Neural cell (in vitro differentiated cells): ENCODE measurements at regions not wholly inside any gene's neighbourhood (a gene's known extent, or its start where the extent isn't known, plus 50 kb on each side); places are given as distances from the start of the nearest gene placed in this dataset.

Source experiments
- H2AFZ ChIP-seq: fragments of 200-600, 300-800 bp; sonication (generic), shearing (Covaris generic); 2 replicates; pipeline ENCODE4 v1.6.0; 2014; ENCODE audit warnings: low read depth, mild to moderate bottlenecking, antibody characterized with exemption, low read length, moderate library complexity
- H3F3A ChIP-seq: fragments of 200-600 bp; shearing (Covaris generic); 2 replicates; pipeline ENCODE4 v1.6.1; 2016; ENCODE audit warnings: mild to moderate bottlenecking, moderate library complexity, mixed read lengths, antibody characterized with exemption, low read length; ENCODE audit not compliant: insufficient read depth, poor library complexity, severe bottlenecking
- H3K27ac ChIP-seq: fragments of 200-600, 300-800 bp; sonication (generic), shearing (Covaris generic); 2 replicates; pipeline ENCODE4 v1.5.1; 2014; ENCODE audit warnings: mild to moderate bottlenecking, low read length, moderate library complexity
- H3K27me3 ChIP-seq: fragments of 300-800, 200-600 bp; sonication (generic), shearing (Covaris generic); 2 replicates; pipeline ENCODE4 v1.6.0; 2014; ENCODE audit warnings: mild to moderate bottlenecking, low read depth, low read length, moderate library complexity; ENCODE audit not compliant: insufficient read depth
- H3K36me3 ChIP-seq: fragments of 300-800, 200-600 bp; sonication (generic), shearing (Covaris generic); 2 replicates; pipeline ENCODE4 v1.5.1; 2014; ENCODE audit warnings: mild to moderate bottlenecking, antibody characterized with exemption, low read length, moderate library complexity; ENCODE audit not compliant: insufficient read depth
- H3K4me2 ChIP-seq: fragments of 300-800, 200-600 bp; sonication (generic), shearing (Covaris generic); 2 replicates; pipeline ENCODE4 v1.6.0; 2014; ENCODE audit warnings: mild to moderate bottlenecking, low read length
- H3K4me3 ChIP-seq: fragments of 300-800, 200-600 bp; sonication (generic), shearing (Covaris generic); 2 replicates; pipeline ENCODE4 v1.5.1; 2014; ENCODE audit warnings: mild to moderate bottlenecking, low read length, moderate library complexity
- H3K79me2 ChIP-seq: fragments of 200-600 bp; shearing (Covaris generic); replicated peaks from 2 replicates; pipeline ENCODE4 v1.6.0; 2014; ENCODE audit warnings: mild to moderate bottlenecking, low read length, moderate library complexity; ENCODE audit not compliant: insufficient read depth
- H3K9ac ChIP-seq: fragments of 300-800, 200-600 bp; sonication (generic), shearing (Covaris generic); 2 replicates; pipeline ENCODE4 v1.6.1; 2016; ENCODE audit warnings: mild to moderate bottlenecking, low read length, mixed read lengths
- H3K9me2 ChIP-seq: fragments of 200-600 bp; shearing (Covaris generic); 2 replicates; pipeline ENCODE4 v1.6.1; 2016; ENCODE audit warnings: mild to moderate bottlenecking, low read length, mixed read lengths; ENCODE audit not compliant: insufficient read depth
- H3K9me3 ChIP-seq: fragments of 200-600, 300-800 bp; sonication (generic), shearing (Covaris generic); 2 replicates; pipeline ENCODE4 v1.6.1; 2016; ENCODE audit warnings: mild to moderate bottlenecking, mixed run types, low read length, moderate library complexity, mixed read lengths
- H4K20me1 ChIP-seq: fragments of 200-600 bp; shearing (Covaris generic); 2 replicates; pipeline ENCODE4 v1.6.1; 2016; ENCODE audit warnings: mild to moderate bottlenecking, mixed run types; ENCODE audit not compliant: insufficient read depth
- EP300 ChIP-seq: fragments of 450-650 bp; conservative IDR thresholded peaks from 2 replicates; pipeline ENCODE4 v1.6.1; 2014; ENCODE audit warnings: antibody characterized with exemption, mild to moderate bottlenecking, moderate library complexity; ENCODE audit not compliant: poor library complexity, severe bottlenecking
- EZH2 ChIP-seq: fragments of 200-600, 300-800 bp; shearing (Covaris generic), sonication (generic); IDR thresholded peaks from 2 replicates; pipeline ENCODE4 v1.6.1; 2014; ENCODE audit warnings: antibody characterized with exemption, low read length, borderline replicate concordance, mild to moderate bottlenecking; ENCODE audit not compliant: insufficient read depth, poor library complexity, severe bottlenecking
- MXI1 ChIP-seq: fragments of 450-650 bp; conservative IDR thresholded peaks from 2 replicates; pipeline ENCODE4 v1.6.1; 2014; ENCODE audit warnings: antibody characterized with exemption, mild to moderate bottlenecking; ENCODE audit not compliant: poor library complexity, severe bottlenecking
- POLR2AphosphoS5 ChIP-seq: IDR thresholded peaks from 2 replicates; pipeline ENCODE4 v1.6.1; 2012
- RAD21 ChIP-seq: fragments of 450-650 bp; conservative IDR thresholded peaks from 2 replicates; pipeline ENCODE4 v1.6.1; 2014; ENCODE audit warnings: antibody characterized with exemption, mild to moderate bottlenecking, moderate library complexity
- REST ChIP-seq: IDR thresholded peaks from 2 replicates; pipeline ENCODE4 v1.6.1; 2012; ENCODE audit warnings: borderline replicate concordance
- SMC3 ChIP-seq: fragments of 450-650 bp; conservative IDR thresholded peaks from 2 replicates; pipeline ENCODE4 v1.6.1; 2014; ENCODE audit warnings: antibody characterized with exemption, mild to moderate bottlenecking, moderate library complexity; ENCODE audit not compliant: poor library complexity
- TAF1 ChIP-seq: IDR thresholded peaks from 2 replicates; pipeline ENCODE4 v1.6.1; 2012; ENCODE audit warnings: low read depth
- TF ChIP-seq, protein P1 (sequence below): fragments of 450-650 bp; IDR thresholded peaks from 2 replicates; pipeline ENCODE4 v1.5.1; 2014; ENCODE audit warnings: antibody characterized with exemption, mild to moderate bottlenecking, moderate library complexity; ENCODE audit not compliant: poor library complexity, severe bottlenecking

DNA sequence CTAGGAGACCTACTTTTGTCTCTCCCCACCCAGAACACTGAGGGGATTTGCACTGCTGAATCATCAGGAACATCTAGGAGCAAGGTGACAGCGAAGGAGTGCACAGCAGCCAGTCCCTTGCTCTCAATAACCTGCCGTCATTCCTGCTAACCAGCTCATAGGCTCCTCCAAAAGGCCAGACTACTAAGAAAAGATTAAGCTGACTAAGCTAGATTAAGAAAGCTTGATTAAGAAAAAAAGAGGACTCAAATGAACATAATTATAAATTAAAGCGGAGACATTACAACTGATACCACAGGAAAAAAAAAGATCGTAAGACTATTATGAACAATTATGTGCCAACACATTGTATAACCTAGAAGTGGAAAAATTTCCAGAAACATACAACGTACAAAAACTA, 1254.8 kb upstream of the CHAC2 start:
- H3K27me3 ChIP-seq = no peaks in the 10 kb centered on the region
- no peak overlapping the region for H3K9ac ChIP-seq
- H3K9me3 ChIP-seq = no peaks in the 10 kb centered on the region
- no peak overlapping the region for H2AFZ ChIP-seq
- H3F3A ChIP-seq = no peaks in the 10 kb centered on the region
- no peaks in the 10 kb centered on the region for H4K20me1 ChIP-seq
- TF ChIP-seq RAD21 (no peak), EZH2 (no peak), SMC3 (no peak), EP300 (no peak), REST (no peak), MXI1 (no peak), POLR2AphosphoS5 (no peak), TAF1 (no peak)
- TF ChIP-seq, protein P1, sequence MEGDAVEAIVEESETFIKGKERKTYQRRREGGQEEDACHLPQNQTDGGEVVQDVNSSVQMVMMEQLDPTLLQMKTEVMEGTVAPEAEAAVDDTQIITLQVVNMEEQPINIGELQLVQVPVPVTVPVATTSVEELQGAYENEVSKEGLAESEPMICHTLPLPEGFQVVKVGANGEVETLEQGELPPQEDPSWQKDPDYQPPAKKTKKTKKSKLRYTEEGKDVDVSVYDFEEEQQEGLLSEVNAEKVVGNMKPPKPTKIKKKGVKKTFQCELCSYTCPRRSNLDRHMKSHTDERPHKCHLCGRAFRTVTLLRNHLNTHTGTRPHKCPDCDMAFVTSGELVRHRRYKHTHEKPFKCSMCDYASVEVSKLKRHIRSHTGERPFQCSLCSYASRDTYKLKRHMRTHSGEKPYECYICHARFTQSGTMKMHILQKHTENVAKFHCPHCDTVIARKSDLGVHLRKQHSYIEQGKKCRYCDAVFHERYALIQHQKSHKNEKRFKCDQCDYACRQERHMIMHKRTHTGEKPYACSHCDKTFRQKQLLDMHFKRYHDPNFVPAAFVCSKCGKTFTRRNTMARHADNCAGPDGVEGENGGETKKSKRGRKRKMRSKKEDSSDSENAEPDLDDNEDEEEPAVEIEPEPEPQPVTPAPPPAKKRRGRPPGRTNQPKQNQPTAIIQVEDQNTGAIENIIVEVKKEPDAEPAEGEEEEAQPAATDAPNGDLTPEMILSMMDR = no peak
- no peaks in the 10 kb centered on the region for H3K9me2 ChIP-seq
- H3K36me3 ChIP-seq = no peaks in the 10 kb centered on the region
- no peak overlapping the region for H3K4me3 ChIP-seq
- no peak overlapping the region for H3K4me2 ChIP-seq
- H3K79me2 ChIP-seq = no peaks in the 10 kb centered on the region
- no peak overlapping the region for H3K27ac ChIP-seq

DNA sequence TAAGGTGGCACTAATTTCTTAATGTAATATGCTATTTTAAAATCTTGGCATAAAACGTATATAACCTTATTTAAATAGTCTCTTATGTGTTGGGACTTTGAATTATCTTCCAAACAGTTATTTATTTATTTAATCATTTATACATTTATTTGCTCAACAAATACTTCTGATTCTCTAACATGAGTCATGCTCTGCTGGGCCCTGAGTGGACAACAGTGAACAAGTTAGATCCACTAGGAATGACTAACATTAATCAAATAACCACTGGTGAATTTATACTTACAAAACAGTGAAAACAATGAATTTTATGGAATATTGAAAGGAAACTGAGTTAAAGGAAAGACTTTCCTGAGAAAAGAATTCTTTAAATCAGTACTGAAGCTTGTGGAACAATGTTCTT, 1257.2 kb upstream of the CHAC2 start:
- no peaks in the 10 kb centered on the region for H3F3A ChIP-seq
- no peak overlapping the region for H3K4me2 ChIP-seq
- no peaks in the 10 kb centered on the region for H3K9me2 ChIP-seq
- no peak for TF ChIP-seq TAF1
- no peak for TF ChIP-seq REST
- no peak for TF ChIP-seq MXI1
- TF ChIP-seq, protein P1 = no peak
- TF ChIP-seq EZH2 = no peak
- TF ChIP-seq POLR2AphosphoS5 = no peak
- TF ChIP-seq SMC3 = no peak
- no peak for TF ChIP-seq RAD21
- no peak for TF ChIP-seq EP300
- H3K79me2 ChIP-seq = no peaks in the 10 kb centered on the region
- H3K4me3 ChIP-seq = no peak overlapping the region
- H4K20me1 ChIP-seq = no peaks in the 10 kb centered on the region
- no peaks in the 10 kb centered on the region for H3K36me3 ChIP-seq
- no peak overlapping the region for H3K27ac ChIP-seq
- no peak overlapping the region for H2AFZ ChIP-seq
- H3K9ac ChIP-seq = no peak overlapping the region
- no peaks in the 10 kb centered on the region for H3K9me3 ChIP-seq
- H3K27me3 ChIP-seq = no peaks in the 10 kb centered on the region
